HFFc6 (cell line): ENCODE measurements at regions not wholly inside any gene's neighbourhood (a gene's known extent, or its start where the extent isn't known, plus 50 kb on each side); places are given as distances from the start of the nearest gene placed in this dataset.

Source experiments
- DNase-seq: peaks from one replicate; pipeline ENCODE4 v3.0.0-alpha.2; 2018
- H3K27ac Mint-ChIP-seq: 2 replicates; pipeline ENCODE4 v1.8.0; 2020; ENCODE audit warnings: mild to moderate bottlenecking, mixed read lengths
- H3K27me3 Mint-ChIP-seq: 2 replicates; pipeline ENCODE4 v1.8.0; 2021; ENCODE audit warnings: mild to moderate bottlenecking, moderate library complexity, mixed read lengths; ENCODE audit not compliant: insufficient read depth
- H3K36me3 Mint-ChIP-seq: 2 replicates; pipeline ENCODE4 v1.8.0; 2021; ENCODE audit warnings: low read depth, mixed read lengths
- H3K4me1 Mint-ChIP-seq: 2 replicates; pipeline ENCODE4 v1.8.0; 2020; ENCODE audit warnings: low read depth, mixed read lengths
- H3K4me3 Mint-ChIP-seq: 2 replicates; pipeline ENCODE4 v1.8.0; 2020; ENCODE audit warnings: mild to moderate bottlenecking, moderate library complexity, mixed read lengths
- H3K9me3 Mint-ChIP-seq: 2 replicates; pipeline ENCODE4 v1.8.0; 2020; ENCODE audit warnings: mild to moderate bottlenecking, mixed read lengths
- CTCF ChIP-seq: fragments of 200-600 bp; sonication (generic); IDR thresholded peaks from 2 replicates; pipeline ENCODE4 v1.5.0; 2021; ENCODE audit warnings: antibody characterized with exemption, mild to moderate bottlenecking

GRCh38 chr12:25733541-25733940 is 180.5 kb upstream of the LMNTD1 start:
- Mint-ChIP-seq H3K4me3 (no peak overlapping the region), H3K9me3 (peaks cover 7% of the 10 kb centered on the region), H3K27ac (no peak overlapping the region), H3K36me3 (peaks cover 9% of the 10 kb centered on the region), H3K27me3 (no peaks in the 10 kb centered on the region), H3K4me1 (no peaks in the 10 kb centered on the region)
- TF ChIP-seq CTCF, result no peak
- DNase-seq, result no peak

- no peak for TF ChIP-seq CTCF
- H3K27ac Mint-ChIP-seq, result no peak overlapping the region
- peaks cover 7% of the 10 kb centered on the region for H3K9me3 Mint-ChIP-seq
- DNase-seq, result no peak
- no peak overlapping the region for H3K4me3 Mint-ChIP-seq
- peaks cover 9% of the 10 kb centered on the region for H3K36me3 Mint-ChIP-seq
- H3K4me1 Mint-ChIP-seq, result no peaks in the 10 kb centered on the region
- no peaks in the 10 kb centered on the region for H3K27me3 Mint-ChIP-seq
Observed at GRCh38 chr12:25734529-25735180, 181.6 kb upstream of the LMNTD1 start.

- Mint-ChIP-seq H3K4me3 (no peak overlapping the region), H3K27ac (no peak overlapping the region), H3K27me3 (no peaks in the 10 kb centered on the region), H3K9me3 (peaks cover 7% of the 10 kb centered on the region), H3K36me3 (peaks cover 9% of the 10 kb centered on the region), H3K4me1 (peaks cover 11% of the 10 kb centered on the region)
- no peak for DNase-seq
- no peak for TF ChIP-seq CTCF
Observed at GRCh38 chr12:25740617-25741016, 187.5 kb upstream of the LMNTD1 start.

- peaks cover 7% of the 10 kb centered on the region for H3K9me3 Mint-ChIP-seq
- no peak overlapping the region for H3K27ac Mint-ChIP-seq
- peaks cover 9% of the 10 kb centered on the region for H3K36me3 Mint-ChIP-seq
- no peak overlapping the region for H3K4me3 Mint-ChIP-seq
- no peaks in the 10 kb centered on the region for H3K27me3 Mint-ChIP-seq
- H3K4me1 Mint-ChIP-seq, result peaks cover 11% of the 10 kb centered on the region
- DNase-seq, result no peak
- no peak for TF ChIP-seq CTCF
Observed at GRCh38 chr12:25741917-25742316, 188.8 kb upstream of the LMNTD1 start.

GRCh38 chr12:25743679-25744215 is 190.7 kb upstream of the LMNTD1 start:
- TF ChIP-seq CTCF, result no peak
- H3K4me3 Mint-ChIP-seq, result no peak overlapping the region
- H3K36me3 Mint-ChIP-seq, result no peaks in the 10 kb centered on the region
- peaks cover 11% of the 10 kb centered on the region for H3K4me1 Mint-ChIP-seq
- no peak overlapping the region for H3K27ac Mint-ChIP-seq
- H3K27me3 Mint-ChIP-seq, result no peaks in the 10 kb centered on the region
- DNase-seq, result no peak
- no peaks in the 10 kb centered on the region for H3K9me3 Mint-ChIP-seq
